Endodermal cell (in vitro differentiated cells): ENCODE measurements at regions not wholly inside any gene's neighbourhood (a gene's known extent, or its start where the extent isn't known, plus 50 kb on each side); places are given as distances from the start of the nearest gene placed in this dataset.

ENCODE experiments used
- DNase-seq: peaks from one replicate; pipeline ENCODE4 v3.0.0-alpha.2; 2017
- H3K27ac ChIP-seq: 2 replicates; pipeline ENCODE4 v1.5.1; 2013; ENCODE audit warnings: mild to moderate bottlenecking, low read depth, low read length, moderate library complexity
- H3K27me3 ChIP-seq: 2 replicates; pipeline ENCODE4 v1.6.1; 2013; ENCODE audit warnings: mild to moderate bottlenecking, low read length, moderate library complexity; ENCODE audit not compliant: insufficient read depth, control insufficient read depth, poor library complexity, severe bottlenecking
- H3K36me3 ChIP-seq: 2 replicates; pipeline ENCODE4 v1.7.0; 2013; ENCODE audit warnings: mild to moderate bottlenecking, low read length, moderate library complexity; ENCODE audit not compliant: control insufficient read depth, insufficient read depth
- H3K4me1 ChIP-seq: one replicate; pipeline ENCODE4 v1.7.0; 2013; ENCODE audit warnings: low read length; ENCODE audit not compliant: control insufficient read depth, insufficient read depth
- H3K4me3 ChIP-seq: 2 replicates; pipeline ENCODE4 v1.5.1; 2013; ENCODE audit warnings: mild to moderate bottlenecking, low read length, moderate library complexity
- H3K9ac ChIP-seq: 2 replicates; pipeline ENCODE4 v1.6.1; 2013; ENCODE audit warnings: mild to moderate bottlenecking, low read length, moderate library complexity; ENCODE audit not compliant: poor library complexity, severe bottlenecking; ENCODE audit errors: extremely low read depth
- H3K9me3 ChIP-seq: 2 replicates; pipeline ENCODE4 v1.6.1; 2013; ENCODE audit warnings: mild to moderate bottlenecking, low read length, moderate library complexity; ENCODE audit not compliant: control insufficient read depth
- H3K27ac Mint-ChIP-seq: 2 replicates; pipeline ENCODE4 v1.8.0; 2020; ENCODE audit warnings: mixed read lengths
- H3K27me3 Mint-ChIP-seq: 2 replicates; pipeline ENCODE4 v1.8.0; 2021; ENCODE audit warnings: mild to moderate bottlenecking, mixed read lengths; ENCODE audit not compliant: insufficient read depth
- H3K36me3 Mint-ChIP-seq: 2 replicates; pipeline ENCODE4 v1.8.0; 2020; ENCODE audit warnings: low read depth, mixed read lengths
- H3K4me1 Mint-ChIP-seq: 2 replicates; pipeline ENCODE4 v1.8.0; 2020; ENCODE audit warnings: mixed read lengths
- H3K4me3 Mint-ChIP-seq: 2 replicates; pipeline ENCODE4 v1.8.0; 2020; ENCODE audit warnings: mild to moderate bottlenecking, moderate library complexity, mixed read lengths
- H3K9me3 Mint-ChIP-seq: 2 replicates; pipeline ENCODE4 v1.8.0; 2020; ENCODE audit warnings: mild to moderate bottlenecking, mixed read lengths
- CTCF ChIP-seq: fragments of 200-600 bp; sonication (generic); conservative IDR thresholded peaks from 2 replicates; pipeline ENCODE4 v1.5.0; 2021; ENCODE audit warnings: antibody characterized with exemption, mild to moderate bottlenecking
- WGBS, 2 experiments: methylation state at CpG; one replicate each; pipeline versions ENCODE4 v1.1.5 to v1.1.7; 2013; ENCODE audit warnings: missing lambda C conversion rate in 2 of 2, mixed read lengths in 1 of 2; ENCODE audit not compliant: insufficient coverage in 1 of 2, insufficient read length in 1 of 2; 5-methylcytosine and 5-hydroxymethylcytosine counted together

DNA sequence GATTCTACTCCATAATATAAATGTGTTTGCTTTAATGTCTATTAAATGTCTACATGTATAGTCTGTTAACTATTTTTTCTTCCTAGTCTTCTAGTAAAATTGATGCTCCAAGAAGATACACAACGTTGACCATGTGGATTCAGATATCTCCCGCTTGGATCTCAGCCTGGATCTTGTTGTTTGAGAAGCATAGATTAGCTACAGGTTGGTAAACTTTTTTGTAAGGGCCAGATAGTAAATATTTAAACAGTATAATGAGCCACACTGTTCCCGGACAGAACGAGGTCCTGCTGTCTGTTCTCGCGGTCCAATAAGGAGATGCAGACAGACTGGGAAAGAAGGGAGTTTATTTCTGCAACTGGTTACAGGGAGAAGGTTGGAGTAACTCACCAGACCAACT lies 86.2 kb upstream of the IL12B start:
- no peak overlapping the region for H3K27ac Mint-ChIP-seq
- H3K4me1 Mint-ChIP-seq: peaks cover 37% of the 10 kb centered on the region
- peak overlapping the region; percentile 28 for H3K9ac ChIP-seq
- peak overlapping the region; percentile 48 for H3K4me3 ChIP-seq
- H3K27me3 ChIP-seq: no peaks in the 10 kb centered on the region
- no peak for DNase-seq
- no peaks in the 10 kb centered on the region for H3K36me3 Mint-ChIP-seq
- H3K4me3 Mint-ChIP-seq: no peak overlapping the region
- no peaks in the 10 kb centered on the region for H3K9me3 Mint-ChIP-seq
- H3K9me3 ChIP-seq: no peaks in the 10 kb centered on the region
- no peaks in the 10 kb centered on the region for H3K36me3 ChIP-seq
- H3K27me3 Mint-ChIP-seq: no peaks in the 10 kb centered on the region
- H3K4me1 ChIP-seq: peaks cover 17% of the 10 kb centered on the region
- WGBS, 2 experiments: 49 to 75% methylated on average over 6 of the region's 6 CpGs
- no peak for TF ChIP-seq CTCF
- H3K27ac ChIP-seq: no peak overlapping the region

- TF ChIP-seq CTCF: no peak
- Mint-ChIP-seq H3K4me3 (no peak overlapping the region), H3K27me3 (no peaks in the 10 kb centered on the region), H3K36me3 (no peaks in the 10 kb centered on the region), H3K9me3 (no peaks in the 10 kb centered on the region), H3K4me1 (peaks cover 36% of the 10 kb centered on the region), H3K27ac (peak overlapping the region; percentile 76)
- Histone ChIP-seq H3K4me1 (peaks cover 17% of the 10 kb centered on the region), H3K27me3 (no peaks in the 10 kb centered on the region), H3K4me3 (peak overlapping the region; percentile 48), H3K36me3 (no peaks in the 10 kb centered on the region), H3K9ac (no peak overlapping the region), H3K9me3 (no peaks in the 10 kb centered on the region), H3K27ac (no peak overlapping the region)
- WGBS, 2 experiments: 55 to 88% methylated on average over 3 to 4 of the region's 4 CpGs
- no peak for DNase-seq
Measured at GRCh38 chr5:159417170-159417569, 86.9 kb upstream of the IL12B start.

DNA sequence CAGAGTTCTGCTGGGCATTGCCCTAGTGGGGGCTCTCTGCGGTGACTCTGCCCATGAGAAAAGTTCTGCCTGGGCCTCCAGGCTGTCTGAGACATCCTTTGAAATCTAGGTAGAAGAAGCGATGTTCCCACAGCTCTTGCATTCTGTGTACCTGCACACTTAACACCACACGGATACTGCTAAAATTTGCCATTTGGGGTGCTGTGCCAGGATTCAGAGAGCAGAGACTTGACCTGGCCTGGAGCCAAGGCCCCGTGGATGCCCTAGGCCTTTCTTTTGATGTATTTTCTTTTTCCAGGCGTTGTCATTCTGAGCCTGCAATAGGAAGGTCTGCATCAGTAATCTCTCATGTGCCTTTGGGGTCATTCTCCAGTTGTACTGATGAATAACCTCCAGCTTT lies 89.3 kb upstream of the IL12B start:
- H3K4me1 Mint-ChIP-seq: peaks cover 29% of the 10 kb centered on the region
- H3K4me3 Mint-ChIP-seq: no peak overlapping the region
- no peak overlapping the region for H3K27ac Mint-ChIP-seq
- no peaks in the 10 kb centered on the region for H3K36me3 ChIP-seq
- H3K36me3 Mint-ChIP-seq: no peaks in the 10 kb centered on the region
- peaks cover 2% of the 10 kb centered on the region for H3K27me3 Mint-ChIP-seq
- peak; percentile 53 for TF ChIP-seq CTCF
- WGBS, 2 experiments: 85 to 90% methylated on average over 4 to 5 of the region's 5 CpGs
- no peak overlapping the region for H3K9ac ChIP-seq
- H3K9me3 ChIP-seq: no peaks in the 10 kb centered on the region
- DNase-seq: peak; percentile 58
- H3K4me3 ChIP-seq: no peak overlapping the region
- no peak overlapping the region for H3K27ac ChIP-seq
- no peaks in the 10 kb centered on the region for H3K27me3 ChIP-seq
- no peaks in the 10 kb centered on the region for H3K9me3 Mint-ChIP-seq
- peaks cover 17% of the 10 kb centered on the region for H3K4me1 ChIP-seq
